Non-pigmented ciliary epithelial cell (primary cell): ENCODE measurements at regions not wholly inside any gene's neighbourhood (a gene's known extent, or its start where the extent isn't known, plus 50 kb on each side); places are given as distances from the start of the nearest gene placed in this dataset.
"Not testable (repeated sequence)": the region's sequence is repeated elsewhere in the genome, so short reads cannot be mapped to it uniquely, and the experiment has no call there.

ENCODE experiments used
- DNase-seq: peaks from one replicate; pipeline ENCODE4 v3.0.0-alpha.2; 2010; ENCODE audit warnings: low read depth

GRCh38 chr5:92695123-92696003, 885.7 kb downstream of the NR2F1-AS1 start:
- DNase-seq = no peak

- DNase-seq = no peak
Measured at GRCh38 chr5:92694067-92694466, 887.0 kb downstream of the NR2F1-AS1 start.

- not testable (repeated sequence) for DNase-seq
Measured at GRCh38 chr5:92691955-92692354, 889.1 kb downstream of the NR2F1-AS1 start.

- peak; percentile 61 for DNase-seq
Measured at GRCh38 chr5:92687821-92688722, 892.9 kb downstream of the NR2F1-AS1 start.

GRCh38 chr5:92678640-92679039, 902.4 kb downstream of the NR2F1-AS1 start:
- no peak for DNase-seq

GRCh38 chr5:92676215-92677165, 904.5 kb downstream of the NR2F1-AS1 start:
- DNase-seq = no peak

- DNase-seq = no peak
Measured at GRCh38 chr5:92674321-92674720, 906.7 kb downstream of the NR2F1-AS1 start.

- no peak for DNase-seq
Measured at GRCh38 chr5:92665506-92665905, 915.5 kb downstream of the NR2F1-AS1 start.

- no peak for DNase-seq
Measured at GRCh38 chr5:92662741-92663140, 918.3 kb downstream of the NR2F1-AS1 start.

GRCh38 chr5:92659246-92659645, 921.8 kb downstream of the NR2F1-AS1 start:
- DNase-seq = no peak

- not testable (repeated sequence) for DNase-seq
Measured at GRCh38 chr5:92654601-92655000, 926.4 kb downstream of the NR2F1-AS1 start.

- DNase-seq = no peak
Measured at GRCh38 chr5:92653730-92654461, 927.1 kb downstream of the NR2F1-AS1 start.

GRCh38 chr5:92652756-92653155, 928.3 kb downstream of the NR2F1-AS1 start:
- DNase-seq = peak; percentile 19

- no peak for DNase-seq
Measured at GRCh38 chr5:92644266-92644886, 936.6 kb downstream of the NR2F1-AS1 start.

GRCh38 chr5:92641031-92641962, 939.7 kb downstream of the NR2F1-AS1 start:
- DNase-seq = no peak

GRCh38 chr5:92640340-92640739, 940.7 kb downstream of the NR2F1-AS1 start:
- DNase-seq = no peak

GRCh38 chr5:92637960-92638359, 943.1 kb downstream of the NR2F1-AS1 start:
- DNase-seq = no peak

GRCh38 chr5:92637247-92637646, 943.8 kb downstream of the NR2F1-AS1 start:
- DNase-seq = no peak

GRCh38 chr5:92635001-92635461, 946.0 kb downstream of the NR2F1-AS1 start:
- no peak for DNase-seq
